Activated T-cell treated with anti-CD3 and anti-CD28 coated beads, Interleukin-2, amount 50 U/mL, for 72 hours (primary cell): ENCODE measurements at regions not wholly inside any gene's neighbourhood (a gene's known extent, or its start where the extent isn't known, plus 50 kb on each side); places are given as distances from the start of the nearest gene placed in this dataset.

Source experiments
- ATAC-seq, 2 donors: fragments of 150-1000 bp; cut with Tn5 transposase; replicated peaks in 1 of 2; 2 replicates each; pipeline ENCODE4 v1.10.0; 2021; ENCODE audit warnings: moderate library complexity in 2 of 2, mild to moderate bottlenecking in 1 of 2
- DNase-seq, 2 donors: peaks; one replicate each; pipeline ENCODE4 v3.0.0; 2021 to 2022; ENCODE audit warnings: mixed read lengths in 1 of 2
- H3K27ac Mint-ChIP-seq: one replicate; pipeline ENCODE4 v1.8.0; 2022; ENCODE audit warnings: mild to moderate bottlenecking, moderate library complexity, mixed read lengths
- H3K27me3 Mint-ChIP-seq: one replicate; pipeline ENCODE4 v1.8.0; 2022; ENCODE audit warnings: low read depth, mixed read lengths
- H3K36me3 Mint-ChIP-seq, 2 donors: one replicate each; pipeline ENCODE4 v1.8.0; 2022; ENCODE audit warnings: mixed read lengths in 2 of 2, mild to moderate bottlenecking in 1 of 2; ENCODE audit not compliant: insufficient read depth in 2 of 2
- H3K4me1 Mint-ChIP-seq: one replicate; pipeline ENCODE4 v1.8.0; 2022; ENCODE audit warnings: low read depth, mixed read lengths
- H3K4me3 Mint-ChIP-seq, 2 donors: one replicate each; pipeline ENCODE4 v1.8.0; 2022; ENCODE audit warnings: mild to moderate bottlenecking in 2 of 2, mixed read lengths in 2 of 2, moderate library complexity in 2 of 2
- H3K9me3 Mint-ChIP-seq, 2 donors: one replicate each; pipeline ENCODE4 v1.8.0; 2022; ENCODE audit warnings: mixed read lengths in 2 of 2

DNA sequence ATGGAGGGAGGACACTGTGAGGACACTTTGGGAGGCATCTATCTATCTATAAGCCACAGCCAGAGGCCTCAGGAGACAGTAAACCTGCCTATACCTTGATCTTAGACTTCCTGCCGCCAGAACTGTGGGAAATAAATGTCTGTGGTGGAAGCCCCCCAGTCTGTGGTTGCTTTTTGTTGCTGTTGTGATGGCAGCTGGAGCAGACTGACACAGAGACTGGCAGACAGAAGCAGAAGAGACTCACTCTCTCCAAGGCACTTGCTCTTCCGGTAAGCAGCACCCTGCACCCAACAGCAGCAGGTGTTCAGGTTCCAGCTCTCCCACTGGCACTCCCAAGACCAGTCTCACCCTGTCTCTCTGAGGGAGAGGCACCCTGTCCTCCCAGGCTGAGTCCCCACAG is 297.6 kb downstream of the TTLL7 start:
- H3K9me3 Mint-ChIP-seq: no peaks in the 10 kb centered on the region
- H3K27ac Mint-ChIP-seq: no peak overlapping the region
- peaks cover 7% of the 10 kb centered on the region for H3K27me3 Mint-ChIP-seq
- peaks cover 46% of the 10 kb centered on the region for H3K4me1 Mint-ChIP-seq
- H3K4me3 Mint-ChIP-seq: peak overlapping the region in 1 of 2 donors; percentile 18
- peak; percentile 41 to 47 for ATAC-seq
- no peak for DNase-seq
- H3K36me3 Mint-ChIP-seq: peaks cover 4 to 7% of the 10 kb centered on the region in 2 donors

DNA sequence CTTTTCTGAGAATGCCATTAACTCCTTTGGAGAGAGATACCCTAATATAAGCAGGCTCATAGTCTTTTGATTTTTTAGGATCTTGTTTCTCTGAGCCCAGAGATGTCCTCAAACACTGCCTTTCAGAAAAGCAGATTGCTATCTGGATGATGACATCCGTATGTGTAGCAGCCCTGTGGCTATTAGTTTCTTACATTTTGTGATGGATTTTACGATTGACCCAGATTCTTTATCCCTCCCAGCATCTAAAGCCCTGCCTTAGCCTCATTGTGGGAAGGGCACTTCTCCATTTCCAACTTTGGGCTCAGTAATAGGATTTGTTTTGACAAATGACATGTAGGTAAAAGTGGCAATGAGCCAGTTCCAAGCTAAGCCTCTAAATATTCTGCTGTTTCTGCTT is 300.3 kb downstream of the TTLL7 start:
- DNase-seq (no peak), ATAC-seq (no peak)
- H3K27me3 Mint-ChIP-seq: peaks cover 7% of the 10 kb centered on the region
- H3K9me3 Mint-ChIP-seq: no peaks in the 10 kb centered on the region
- H3K4me1 Mint-ChIP-seq: peaks cover 44% of the 10 kb centered on the region
- no peak overlapping the region for H3K27ac Mint-ChIP-seq
- H3K4me3 Mint-ChIP-seq: no peak overlapping the region
- H3K36me3 Mint-ChIP-seq: peaks cover 0 to 2% of the 10 kb centered on the region in 2 donors

DNA sequence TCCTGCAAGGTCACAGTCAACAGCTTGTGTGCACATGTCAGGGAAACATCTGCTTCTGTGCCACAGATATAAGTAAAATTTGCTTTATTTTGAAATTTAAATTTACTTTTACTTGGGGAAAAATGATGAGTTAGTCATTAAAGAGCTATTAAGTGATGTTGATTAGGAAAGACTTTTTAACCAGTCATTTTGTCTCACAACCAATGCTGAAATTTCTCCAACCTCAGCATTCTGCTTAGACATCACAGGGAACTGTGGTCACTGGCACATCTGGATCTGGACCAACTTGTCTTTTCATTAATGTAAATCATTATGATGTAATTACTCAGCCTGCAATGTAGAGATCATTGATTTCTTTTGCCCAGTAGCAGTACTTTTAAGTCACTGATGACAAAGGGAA is 301.0 kb downstream of the TTLL7 start:
- ATAC-seq: no peak
- Mint-ChIP-seq H3K9me3 (no peaks in the 10 kb centered on the region), H3K4me1 (peaks cover 51% of the 10 kb centered on the region), H3K27ac (no peak overlapping the region), H3K4me3 (no peak overlapping the region), H3K27me3 (peaks cover 7% of the 10 kb centered on the region), H3K36me3 (no peaks in the 10 kb centered on the region)
- DNase-seq: no peak

DNA sequence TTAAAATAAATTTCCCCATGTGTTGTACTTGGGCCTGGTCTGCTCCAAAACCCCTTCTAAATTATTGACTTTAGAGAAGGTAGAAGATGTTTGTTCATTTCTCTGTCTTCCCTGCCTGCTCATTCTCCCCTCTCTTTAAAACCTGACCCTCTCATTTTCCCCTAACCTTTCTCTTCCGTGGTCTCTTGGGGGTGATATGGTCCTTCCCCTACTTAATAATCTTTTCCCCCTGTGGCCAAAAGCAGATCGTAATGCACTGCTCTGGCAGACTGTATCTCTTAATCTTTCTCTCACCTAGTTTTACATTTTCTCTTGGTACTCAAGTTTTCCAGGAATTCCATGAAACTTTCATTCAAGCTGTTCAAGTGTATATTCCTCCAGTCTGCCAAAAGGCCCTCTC is 301.7 kb downstream of the TTLL7 start:
- Mint-ChIP-seq H3K36me3 (no peaks in the 10 kb centered on the region), H3K4me3 (no peak overlapping the region), H3K4me1 (peaks cover 51% of the 10 kb centered on the region), H3K27me3 (peaks cover 7% of the 10 kb centered on the region), H3K27ac (no peak overlapping the region), H3K9me3 (no peaks in the 10 kb centered on the region)
- DNase-seq: no peak
- no peak for ATAC-seq

DNA sequence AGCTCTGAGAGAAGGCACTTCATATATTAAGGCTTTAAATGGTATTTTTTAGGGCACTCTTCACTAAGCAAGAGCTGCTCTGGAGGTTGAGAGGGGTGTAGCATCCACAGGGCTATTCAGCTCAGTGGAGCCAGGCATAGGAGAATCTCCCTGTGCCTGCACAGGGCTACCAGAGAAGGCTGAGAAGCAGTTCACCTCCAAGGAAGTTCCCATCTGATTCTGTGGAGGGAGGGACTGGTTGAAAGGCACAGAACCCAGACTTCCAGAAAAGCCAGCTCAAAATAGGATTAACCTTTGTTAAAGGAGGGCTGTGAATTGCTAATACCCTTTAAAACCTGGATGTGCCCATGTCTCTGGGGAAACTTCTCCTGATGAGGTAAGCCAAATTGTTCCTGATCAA is 304.5 kb downstream of the TTLL7 start:
- Mint-ChIP-seq H3K4me1 (peaks cover 47% of the 10 kb centered on the region), H3K36me3 (peaks cover 1 to 3% of the 10 kb centered on the region in 2 donors), H3K27ac (no peak overlapping the region), H3K9me3 (peaks cover 0 to 5% of the 10 kb centered on the region in 2 donors), H3K4me3 (no peak overlapping the region), H3K27me3 (peaks cover 7% of the 10 kb centered on the region)
- DNase-seq (no peak), ATAC-seq (no peak)

DNA sequence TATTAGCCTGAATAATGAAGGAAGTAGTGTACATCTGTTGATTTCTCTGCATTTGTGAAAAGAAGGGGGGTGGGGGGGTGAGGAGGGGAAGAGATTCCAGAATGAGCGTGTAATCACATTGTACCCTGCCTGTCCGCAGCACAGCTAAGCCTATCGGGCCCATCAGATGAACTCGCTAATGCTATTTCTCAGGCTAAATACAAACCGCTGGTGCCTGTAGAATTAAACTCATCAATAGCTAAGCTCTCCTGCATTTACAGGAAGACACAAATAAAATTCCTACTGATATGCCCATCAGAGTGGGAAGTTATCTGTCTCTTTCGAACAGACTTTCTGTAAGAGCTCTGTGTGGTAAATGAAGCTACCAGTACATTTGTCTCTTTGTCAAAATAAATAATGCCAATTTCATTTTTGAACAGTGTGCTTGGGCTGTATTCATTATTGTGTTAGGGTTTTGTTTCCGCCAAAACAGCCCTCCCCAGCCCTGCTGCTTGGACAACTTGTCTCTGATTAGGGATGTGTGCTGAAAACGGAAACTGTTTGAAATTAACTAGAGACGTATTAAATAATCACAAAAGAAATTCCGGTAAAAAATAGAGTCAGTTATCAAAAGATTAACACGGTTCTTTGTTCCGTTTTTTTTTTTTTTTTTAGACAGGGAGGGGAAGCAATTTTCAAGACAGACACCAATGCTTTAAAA is 305.4 kb downstream of the TTLL7 start:
- peaks cover 47% of the 10 kb centered on the region for H3K4me1 Mint-ChIP-seq

DNA sequence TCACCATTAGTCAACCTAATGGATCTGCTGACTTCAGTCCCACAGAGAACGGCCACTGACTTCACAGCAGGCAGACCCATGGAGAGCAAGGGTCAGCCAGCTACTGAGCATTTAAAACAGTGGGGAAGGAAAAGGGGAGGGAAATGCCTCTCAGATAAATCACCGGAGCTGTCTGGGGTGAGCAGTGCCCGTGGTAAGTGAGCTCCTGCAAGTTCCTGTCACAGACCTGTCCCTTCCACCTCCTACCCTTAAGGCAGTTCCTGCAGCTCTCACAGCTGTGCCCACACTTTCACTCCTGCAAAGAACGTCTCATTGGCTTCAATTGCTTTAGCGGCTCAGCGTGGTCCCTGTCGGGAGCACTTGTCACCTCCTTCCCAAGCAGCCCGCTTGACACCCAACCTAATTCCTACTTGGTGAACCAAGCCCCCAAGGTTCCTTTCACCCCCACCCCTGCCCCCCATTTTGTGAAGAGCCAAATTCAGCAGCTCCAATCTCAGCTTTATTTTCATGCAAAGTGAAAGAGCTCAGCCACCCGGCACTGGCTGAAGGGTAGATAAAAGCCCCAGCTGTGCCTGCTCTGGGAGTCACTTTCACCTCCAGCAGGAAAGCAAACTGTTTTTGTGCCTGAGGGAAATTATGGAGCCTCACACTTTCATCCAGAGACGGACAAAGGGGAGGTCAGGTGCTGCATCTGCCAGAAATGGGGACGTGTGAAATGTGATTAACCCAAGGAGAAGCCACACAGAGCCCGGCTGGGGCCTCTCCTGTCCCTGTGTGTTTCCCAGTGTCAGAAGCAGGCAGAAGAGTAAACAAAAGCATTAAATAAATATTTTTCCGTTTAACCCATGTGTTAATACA is 306.2 kb downstream of the TTLL7 start:
- peaks cover 6 to 9% of the 10 kb centered on the region in 2 donors for H3K9me3 Mint-ChIP-seq
- H3K4me3 Mint-ChIP-seq: peak overlapping the region; percentile 78 to 80
- no peak overlapping the region for H3K27ac Mint-ChIP-seq
- H3K4me1 Mint-ChIP-seq: peaks cover 47% of the 10 kb centered on the region
- peaks cover 7 to 13% of the 10 kb centered on the region in 2 donors for H3K36me3 Mint-ChIP-seq
- DNase-seq (peak; percentile 3 to 8), ATAC-seq (peak; percentile 64 to 66)
- peaks cover 7% of the 10 kb centered on the region for H3K27me3 Mint-ChIP-seq

More for the DNA sequence above, 305.4 kb downstream of the TTLL7 start:
- H3K27ac Mint-ChIP-seq: no peak overlapping the region
- no peak for ATAC-seq
- DNase-seq: no peak
- peaks cover 4 to 7% of the 10 kb centered on the region in 2 donors for H3K9me3 Mint-ChIP-seq
- peak overlapping the region; percentile 78 to 80 for H3K4me3 Mint-ChIP-seq
- H3K27me3 Mint-ChIP-seq: peaks cover 7% of the 10 kb centered on the region
- peaks cover 5 to 7% of the 10 kb centered on the region in 2 donors for H3K36me3 Mint-ChIP-seq

DNA sequence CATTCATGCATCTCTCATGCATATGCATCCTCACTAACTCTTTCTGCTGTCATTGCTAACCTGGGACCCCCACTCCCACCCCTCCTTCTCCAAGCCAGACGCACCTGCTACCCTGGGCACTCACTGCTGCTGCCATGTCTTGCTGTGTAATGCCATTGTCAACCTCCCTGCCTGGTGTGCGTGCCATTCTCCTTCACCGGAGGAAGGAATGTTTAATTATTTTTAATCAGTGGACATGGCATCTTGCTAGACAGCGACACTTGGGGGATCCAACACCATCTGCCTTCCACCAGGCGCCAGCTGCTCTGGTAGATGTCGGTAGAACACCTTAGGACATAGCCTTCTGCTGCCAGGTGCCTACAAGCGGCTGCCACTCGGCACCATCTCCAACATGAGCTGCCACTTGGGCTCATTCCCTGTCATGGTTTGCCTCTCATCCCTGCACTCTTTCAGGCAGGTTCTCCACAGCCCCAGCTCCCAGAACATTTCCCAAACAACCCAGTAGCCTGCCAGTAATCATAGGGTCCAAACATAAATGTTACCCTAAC is 306.9 kb downstream of the TTLL7 start:
- Mint-ChIP-seq H3K27ac (no peak overlapping the region), H3K9me3 (peaks cover 6 to 9% of the 10 kb centered on the region in 2 donors), H3K27me3 (peaks cover under 1% of the 10 kb centered on the region), H3K4me1 (peaks cover 41% of the 10 kb centered on the region), H3K36me3 (peaks cover 7 to 13% of the 10 kb centered on the region in 2 donors), H3K4me3 (no peak overlapping the region)
- ATAC-seq: no peak
- no peak for DNase-seq

DNA sequence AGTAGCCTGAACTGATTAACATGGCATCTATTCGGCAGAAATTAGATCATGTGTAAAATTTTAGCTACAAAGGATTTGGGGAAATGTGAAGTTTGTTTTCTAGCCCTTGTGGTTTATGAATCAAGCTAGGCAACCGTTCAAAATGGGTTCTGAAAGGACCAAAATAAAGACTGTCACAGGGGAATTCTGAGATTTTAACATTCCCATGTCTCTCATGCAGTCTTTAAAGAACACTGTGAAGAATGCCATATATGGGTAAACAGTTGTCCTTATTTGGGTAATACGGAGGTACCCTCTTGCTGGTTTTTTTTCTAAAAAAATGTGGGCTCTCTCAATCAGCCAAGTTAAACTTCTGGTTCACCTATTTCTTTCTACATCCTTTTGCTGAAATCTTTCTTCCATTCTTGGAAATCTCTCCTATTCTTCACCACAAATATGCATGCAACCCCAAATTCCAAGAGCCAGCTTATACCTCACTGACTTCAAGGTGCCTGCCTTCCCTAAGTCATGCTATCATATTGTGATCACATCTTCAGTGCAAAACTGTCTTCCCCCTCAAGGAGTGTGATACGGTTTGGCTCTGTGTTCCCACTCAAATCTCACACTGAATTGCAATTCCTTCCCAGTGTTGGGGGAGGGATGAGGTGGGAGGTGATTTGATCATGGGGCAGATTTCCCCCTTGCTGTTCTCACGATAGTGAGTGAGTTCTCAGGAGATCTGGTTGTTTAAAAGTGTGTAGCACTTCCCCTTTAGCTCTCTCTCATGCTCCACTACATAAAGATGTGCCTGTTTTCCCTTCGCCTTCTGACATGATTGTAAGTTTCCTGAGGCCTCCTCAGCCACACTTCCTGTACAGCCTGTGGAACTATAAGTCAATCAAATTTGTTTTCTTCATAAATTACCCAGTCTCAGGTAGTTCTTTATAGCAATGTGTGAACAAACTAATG is 308.7 kb downstream of the TTLL7 start:
- ATAC-seq: no peak
- Mint-ChIP-seq H3K27ac (no peak overlapping the region), H3K36me3 (peaks cover 7 to 13% of the 10 kb centered on the region in 2 donors), H3K27me3 (no peaks in the 10 kb centered on the region), H3K4me3 (no peak overlapping the region), H3K4me1 (peaks cover 37% of the 10 kb centered on the region), H3K9me3 (peaks cover 6 to 11% of the 10 kb centered on the region in 2 donors)
- no peak for DNase-seq

DNA sequence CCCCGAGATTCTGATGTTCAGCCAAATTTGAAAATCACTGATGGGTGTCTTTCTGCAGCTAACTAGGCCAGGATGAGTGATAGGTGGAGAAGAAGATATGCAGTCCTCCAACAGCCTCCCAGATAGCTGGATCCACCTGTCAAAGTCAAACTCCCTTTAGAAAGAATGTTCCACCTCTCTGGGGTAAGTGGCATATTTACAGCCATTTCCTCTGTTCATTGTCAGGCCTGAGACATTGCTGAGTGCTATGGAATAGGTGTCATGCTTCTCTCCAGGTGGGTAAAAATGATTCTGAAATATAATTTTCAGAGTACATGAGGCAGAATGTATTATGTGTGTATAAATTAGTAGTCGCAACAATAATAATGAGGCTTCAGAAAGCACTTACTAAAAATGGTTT is 316.8 kb downstream of the TTLL7 start:
- H3K27me3 Mint-ChIP-seq: no peaks in the 10 kb centered on the region
- no peaks in the 10 kb centered on the region for H3K36me3 Mint-ChIP-seq
- H3K4me3 Mint-ChIP-seq: no peak overlapping the region
- DNase-seq (no peak), ATAC-seq (no peak)
- peaks cover 0 to 2% of the 10 kb centered on the region in 2 donors for H3K9me3 Mint-ChIP-seq
- no peaks in the 10 kb centered on the region for H3K4me1 Mint-ChIP-seq
- H3K27ac Mint-ChIP-seq: no peak overlapping the region

DNA sequence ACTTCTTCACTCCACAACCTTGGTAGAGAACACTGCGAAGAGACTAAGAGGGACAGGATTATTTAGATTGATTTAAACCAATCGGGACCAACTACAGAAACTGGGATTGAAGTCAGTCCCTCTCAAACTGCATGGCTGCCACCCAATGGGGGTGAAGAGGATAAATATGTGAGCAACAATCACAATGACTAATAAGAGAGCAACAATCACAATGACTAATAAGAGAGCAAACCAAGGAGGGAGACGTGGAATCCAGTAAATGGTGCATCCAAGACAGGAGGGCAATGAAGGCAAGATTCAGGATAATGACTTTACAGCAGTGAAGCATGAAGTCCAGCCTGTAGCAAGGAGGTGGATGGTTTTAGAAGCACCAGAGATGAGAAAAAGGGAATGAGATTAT is 322.8 kb downstream of the TTLL7 start:
- H3K27ac Mint-ChIP-seq: no peak overlapping the region

DNA sequence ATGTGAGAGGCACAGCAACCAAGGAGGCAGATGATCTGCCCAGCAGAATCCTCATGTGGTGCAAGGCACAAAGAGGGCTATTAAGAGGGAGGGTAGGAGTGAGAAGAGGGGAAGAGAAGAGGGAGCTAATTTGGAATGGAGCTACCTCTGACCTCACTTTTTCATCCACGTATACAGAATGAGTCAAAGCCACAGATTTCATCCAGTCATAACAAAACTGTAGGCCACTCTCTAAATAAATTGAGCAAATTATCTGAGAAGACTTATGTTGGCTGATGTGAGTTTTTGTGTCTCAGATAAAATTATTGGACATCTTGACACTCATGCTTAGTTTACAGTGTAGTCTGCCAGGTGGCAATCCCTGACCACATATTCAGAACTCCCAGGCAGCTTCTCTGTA is 325.6 kb downstream of the TTLL7 start:
- Mint-ChIP-seq H3K27ac (no peak overlapping the region), H3K4me3 (no peak overlapping the region), H3K9me3 (peaks cover 1 to 2% of the 10 kb centered on the region in 2 donors), H3K4me1 (peaks cover 9% of the 10 kb centered on the region), H3K36me3 (peaks cover 0 to 2% of the 10 kb centered on the region in 2 donors), H3K27me3 (no peaks in the 10 kb centered on the region)
- DNase-seq (no peak), ATAC-seq (peak; percentile 50 to 58)

More for the DNA sequence above, 322.8 kb downstream of the TTLL7 start:
- Mint-ChIP-seq H3K4me3 (no peak overlapping the region), H3K4me1 (peaks cover 9% of the 10 kb centered on the region), H3K9me3 (no peaks in the 10 kb centered on the region), H3K36me3 (no peaks in the 10 kb centered on the region), H3K27me3 (no peaks in the 10 kb centered on the region)
- no peak for ATAC-seq
- no peak for DNase-seq
